Head of caudate nucleus (tissue), 42 donors: ENCODE measurements at regions not wholly inside any gene's neighbourhood (a gene's known extent, or its start where the extent isn't known, plus 50 kb on each side); places are given as distances from the start of the nearest gene placed in this dataset.

Experiments used
- DNase-seq, 42 donors: peaks; one replicate each; pipeline versions ENCODE4 v3.0.0 to v3.0.0-alpha.2; 2020 to 2021; ENCODE audit warnings: mixed read lengths in 7 of 42
- intact Hi-C: fragments of 100-400 bp; cut with DNase I; formaldehyde crosslinking; loops from one replicate; pipeline ENCODE4 v1.15.0; 2022

- intact Hi-C loops, result no loop called here
- peak in 13 of 42 donors; percentile 10 to 81 (median 37) for DNase-seq
Measured at GRCh38 chr10:78255796-78256638, 222.4 kb downstream of the RPS24 start.

DNA sequence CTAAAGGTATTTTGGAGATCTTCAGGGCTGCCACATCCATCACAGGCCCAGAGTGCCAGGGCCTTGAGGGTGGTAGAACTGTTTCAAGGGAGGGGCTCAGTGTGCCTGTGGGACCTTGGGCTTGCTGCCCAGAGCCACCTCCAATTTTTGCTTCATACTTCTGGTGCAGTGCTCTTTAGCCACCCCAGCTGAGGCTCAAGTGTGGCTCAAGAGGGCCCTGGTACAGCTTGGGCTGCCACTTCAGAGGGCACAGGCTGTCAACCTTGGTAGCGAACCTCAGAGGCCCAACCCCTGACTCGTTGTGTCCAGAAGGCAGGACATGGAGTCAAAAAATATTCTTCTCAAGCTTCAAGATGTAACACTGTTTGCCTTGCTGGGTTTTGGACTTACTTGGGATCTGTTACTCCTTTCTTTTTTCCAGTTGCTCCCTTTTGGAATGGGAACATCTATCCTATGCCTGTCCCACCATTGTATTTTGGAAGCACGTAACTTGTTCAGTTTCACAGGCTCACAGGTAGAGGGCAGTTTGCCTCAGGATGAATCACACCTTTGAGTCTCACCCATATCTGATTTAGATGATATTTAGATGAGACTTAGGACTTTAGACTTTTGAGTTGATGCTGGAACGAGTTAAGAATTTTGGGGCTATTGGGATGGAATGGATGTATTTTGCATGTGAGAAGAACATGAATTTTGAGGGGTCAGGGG is 224.8 kb downstream of the RPS24 start:
- intact Hi-C loops, result no loop called here
- DNase-seq, result no peak

DNA sequence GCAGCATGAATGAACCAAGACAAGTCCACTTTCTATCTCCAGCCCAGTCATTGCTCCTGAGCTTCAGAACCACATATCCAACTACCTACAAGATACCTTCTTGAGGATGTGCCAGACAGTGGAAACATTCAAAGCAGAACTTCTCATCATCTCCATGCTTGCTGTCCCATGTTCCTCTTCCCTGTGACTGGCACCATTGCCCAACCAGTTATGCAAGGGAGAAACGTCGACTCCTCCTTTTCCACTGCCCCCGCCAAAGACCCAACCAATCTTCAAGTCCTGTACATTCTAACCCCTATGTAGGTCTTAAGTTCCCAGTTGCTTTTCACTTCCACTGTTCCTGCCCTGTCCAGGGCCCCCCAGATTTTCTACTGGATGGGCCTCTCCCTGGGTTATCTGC is 225.7 kb downstream of the RPS24 start:
- no peak for DNase-seq
- intact Hi-C loops, result no loop called here

DNA sequence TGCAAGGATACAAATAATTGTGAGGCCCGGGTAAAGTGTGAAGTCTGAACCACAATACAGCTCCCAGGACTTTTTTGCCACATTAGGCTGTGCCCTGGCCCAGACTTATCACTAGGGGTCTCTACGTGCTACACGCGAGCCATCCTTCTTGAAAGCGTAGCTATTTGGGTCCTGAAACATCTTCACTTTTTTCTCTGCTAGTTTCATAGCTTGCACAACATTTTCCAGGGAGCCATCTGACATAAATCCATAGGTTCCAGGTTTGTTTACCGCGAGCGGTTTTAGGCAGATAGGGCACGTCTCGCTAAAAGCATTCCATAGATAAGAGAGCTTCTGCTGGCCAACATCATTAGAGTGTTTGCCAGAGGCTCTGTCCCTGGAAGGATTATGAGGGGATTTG is 226.5 kb downstream of the RPS24 start:
- intact Hi-C loops, result loop anchor here (5.0 kb wide), 1 partner anchor 42 kb away; no protein-coding TSS in a partner anchor
- DNase-seq, result no peak

DNA sequence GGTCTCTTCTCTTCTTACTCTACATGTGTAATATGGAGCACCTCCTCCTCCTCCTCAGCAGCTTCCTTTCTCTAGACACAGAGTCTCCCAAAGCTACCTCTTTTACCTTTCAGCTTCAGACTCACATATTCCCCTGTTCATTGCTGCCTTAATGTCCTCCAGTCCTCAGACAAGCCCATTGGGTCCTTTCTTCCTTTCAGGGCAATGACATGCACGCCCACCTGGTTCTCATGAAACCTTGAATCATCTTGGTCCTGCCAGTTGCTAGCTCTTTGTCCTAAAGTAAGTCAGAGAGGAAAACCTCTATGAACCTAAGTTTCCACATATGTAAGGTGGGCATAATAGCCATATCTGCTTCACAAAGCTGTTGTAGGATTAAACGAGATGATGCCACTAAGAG is 227.0 kb downstream of the RPS24 start:
- intact Hi-C loops, result loop anchor here (5.0 kb wide), 1 partner anchor 42 kb away; no protein-coding TSS in a partner anchor
- DNase-seq, result no peak

DNA sequence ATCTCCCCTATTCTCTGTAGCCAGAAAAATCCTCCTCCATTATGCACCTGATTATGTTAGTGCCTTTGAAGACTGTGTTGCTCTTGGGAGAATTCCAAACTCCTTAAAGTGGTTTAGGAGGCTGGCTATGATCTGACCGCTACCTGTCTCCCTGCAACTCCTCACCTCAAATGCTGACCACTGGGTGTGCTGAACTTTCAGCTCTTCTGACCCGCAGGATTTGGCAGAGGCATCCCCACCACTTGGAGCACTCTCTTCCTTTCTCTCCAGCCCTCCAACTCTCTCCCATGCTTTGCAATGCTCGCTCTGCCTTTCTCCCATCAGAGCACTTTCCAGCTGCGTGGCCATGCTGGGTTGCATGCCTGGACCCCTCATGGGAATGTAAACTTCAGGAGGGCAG is 227.6 kb downstream of the RPS24 start:
- DNase-seq, result no peak
- intact Hi-C loops, result loop anchor here (5.0 kb wide), 1 partner anchor 41 kb away; no protein-coding TSS in a partner anchor

- DNase-seq, result no peak
- intact Hi-C loops, result loop anchor here (5.0 kb wide), 1 partner anchor 39 kb away; no protein-coding TSS in a partner anchor
Measured at GRCh38 chr10:78262860-78263259, 229.2 kb downstream of the RPS24 start.

GRCh38 chr10:78263521-78263988 is 229.9 kb downstream of the RPS24 start:
- intact Hi-C loops, result loop anchor here (5.0 kb wide), 1 partner anchor 39 kb away; no protein-coding TSS in a partner anchor
- DNase-seq, result peak; percentile 51 to 94 (median 84)

DNA sequence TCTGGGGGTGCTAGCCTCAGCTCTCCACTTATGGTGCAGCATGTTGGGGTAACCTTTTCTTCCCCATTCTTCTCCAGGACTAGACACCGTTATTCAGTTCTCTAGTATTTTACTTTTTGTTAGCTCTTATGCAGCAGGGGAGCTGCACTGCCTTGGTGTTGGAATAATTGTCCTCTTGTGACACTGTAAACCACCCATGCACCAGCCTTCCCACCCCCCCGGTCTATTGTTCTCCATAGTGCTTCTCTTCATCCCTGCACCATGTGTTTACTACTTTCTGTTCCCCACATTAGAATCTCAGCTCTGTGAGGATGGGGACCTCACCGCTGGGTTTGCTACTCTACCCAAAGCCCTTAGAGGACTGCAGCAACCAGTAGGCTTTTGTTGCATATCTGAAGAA is 230.7 kb downstream of the RPS24 start:
- intact Hi-C loops, result loop anchor here (5.0 kb wide), 1 partner anchor 38 kb away; no protein-coding TSS in a partner anchor
- DNase-seq, result peak in 39 of 42 donors; percentile 15 to 88 (median 56)

GRCh38 chr10:78266741-78267469 is 233.2 kb downstream of the RPS24 start:
- no peak for DNase-seq
- intact Hi-C loops, result no loop called here

DNA sequence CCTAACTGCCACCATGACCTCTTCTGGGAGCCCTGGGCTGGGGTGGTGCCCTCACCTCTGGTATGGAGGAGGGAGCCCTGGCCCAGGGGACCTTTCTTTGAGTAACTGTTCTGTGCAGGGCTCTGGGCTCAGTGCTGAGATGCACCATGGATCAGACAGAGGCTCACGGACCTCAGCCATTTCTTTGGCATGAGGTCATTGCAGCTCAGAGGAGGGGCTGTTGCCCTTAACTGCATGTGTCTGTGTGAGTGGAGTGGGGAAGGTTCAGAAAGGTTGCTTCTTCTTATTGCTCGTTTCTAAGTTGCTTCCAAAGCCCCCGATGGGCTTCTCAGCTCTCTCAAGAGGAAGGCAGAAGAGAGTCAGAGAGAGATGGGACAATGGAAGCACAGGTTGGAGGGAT is 233.9 kb downstream of the RPS24 start:
- DNase-seq, result no peak
- intact Hi-C loops, result no loop called here

DNA sequence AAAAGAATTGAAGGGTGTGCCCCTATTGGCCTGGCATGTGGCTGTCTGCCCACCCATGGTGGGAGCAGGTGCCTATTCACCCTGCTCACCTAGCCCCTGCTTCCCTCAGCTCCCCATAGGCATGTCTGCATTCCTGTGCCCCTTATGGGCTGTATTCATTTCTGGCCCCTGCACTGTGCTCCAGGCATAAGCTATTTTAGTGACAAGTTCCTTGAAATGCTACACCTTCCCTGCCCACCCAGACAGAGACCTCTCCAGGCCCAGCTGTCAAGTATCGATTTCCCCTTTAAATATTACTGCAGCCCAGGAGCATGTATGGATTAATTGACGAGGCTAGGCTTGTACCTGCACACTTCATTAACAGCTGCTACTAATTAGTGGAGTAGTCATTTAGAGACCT is 235.4 kb downstream of the RPS24 start:
- DNase-seq, result no peak
- intact Hi-C loops, result no loop called here

DNA sequence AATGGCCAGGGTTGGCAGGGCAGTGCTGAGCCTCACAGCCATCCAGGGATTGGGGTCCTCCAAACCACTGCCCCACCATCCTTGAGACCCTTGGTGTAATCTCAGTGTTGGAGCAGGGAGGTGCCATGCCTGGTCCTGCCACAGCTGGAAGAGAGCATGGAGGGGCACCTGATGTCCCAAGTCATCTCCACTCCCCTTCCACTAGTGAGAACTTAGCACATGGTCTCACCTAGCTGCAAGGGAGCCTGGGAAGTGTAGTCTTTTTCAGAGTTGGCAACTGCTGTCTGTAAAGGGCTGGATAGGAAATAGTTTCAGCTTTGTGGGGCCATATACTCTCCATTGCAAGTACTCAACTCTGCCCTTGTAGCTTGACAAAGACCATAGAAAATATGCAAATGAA is 238.7 kb downstream of the RPS24 start:
- no peak for DNase-seq
- intact Hi-C loops, result no loop called here

- intact Hi-C loops, result no loop called here
- no peak for DNase-seq
Measured at GRCh38 chr10:78274491-78274890, 240.8 kb downstream of the RPS24 start.

- intact Hi-C loops, result no loop called here
- no peak for DNase-seq
Measured at GRCh38 chr10:78276139-78276538, 242.5 kb downstream of the RPS24 start.

GRCh38 chr10:78277314-78278057 is 243.8 kb downstream of the RPS24 start:
- no peak for DNase-seq
- intact Hi-C loops, result no loop called here

GRCh38 chr10:78278058-78278404 is 244.4 kb downstream of the RPS24 start:
- intact Hi-C loops, result no loop called here
- peak; percentile 8 to 88 (median 60) for DNase-seq

DNA sequence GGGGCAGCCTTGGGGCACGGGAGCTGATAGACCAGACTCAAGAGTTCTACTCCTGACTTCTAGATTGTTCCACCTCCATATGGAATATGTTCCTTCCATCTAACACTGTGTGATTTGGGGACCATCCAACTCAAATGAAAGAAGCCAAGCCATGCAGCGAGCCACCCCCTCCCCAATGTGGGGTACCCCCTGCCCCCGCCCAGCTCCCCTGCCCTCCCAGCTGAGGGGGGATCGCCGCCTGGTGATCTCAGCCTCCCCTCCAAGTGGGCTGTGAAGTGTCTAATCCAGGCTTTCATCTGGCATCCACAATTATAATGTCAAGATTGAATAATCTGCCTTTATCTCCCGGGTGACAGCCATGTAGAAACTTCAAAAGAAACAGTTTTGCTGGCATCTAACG is 246.1 kb downstream of the RPS24 start:
- intact Hi-C loops, result no loop called here
- no peak for DNase-seq

DNA sequence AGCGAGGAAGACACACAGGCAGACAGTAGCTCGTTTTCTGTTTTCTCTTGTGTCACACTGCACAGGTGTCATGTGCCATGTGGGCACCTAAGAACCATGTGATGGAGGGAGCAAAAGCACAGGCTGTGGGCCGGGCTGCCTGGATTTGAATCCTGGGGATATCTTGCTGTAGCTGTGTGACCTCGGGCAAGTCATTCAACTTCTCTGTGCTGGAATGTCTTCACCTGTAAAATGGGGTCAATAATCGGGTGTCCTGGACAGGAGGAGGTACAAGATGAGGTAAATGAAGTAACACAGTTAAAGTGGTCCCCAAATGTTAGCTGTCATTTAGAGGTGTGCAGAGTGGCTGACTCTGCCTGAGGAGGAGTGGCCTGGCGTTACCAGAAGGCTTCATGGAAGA is 246.9 kb downstream of the RPS24 start:
- DNase-seq, result no peak
- intact Hi-C loops, result no loop called here
